Ectodermal cell (in vitro differentiated cells): ENCODE measurements at regions not wholly inside any gene's neighbourhood (a gene's known extent, or its start where the extent isn't known, plus 50 kb on each side); places are given as distances from the start of the nearest gene placed in this dataset.
"Not testable (repeated sequence)": the region's sequence is repeated elsewhere in the genome, so short reads cannot be mapped to it uniquely, and the experiment has no call there.

ENCODE experiments used
- H3K27ac ChIP-seq: 2 replicates; pipeline ENCODE4 v1.7.0; 2013; ENCODE audit warnings: mild to moderate bottlenecking, low read depth, low read length; ENCODE audit not compliant: insufficient read depth, poor library complexity, severe bottlenecking
- H3K27me3 ChIP-seq: 2 replicates; pipeline ENCODE4 v1.7.0; 2013; ENCODE audit warnings: mild to moderate bottlenecking, low read length; ENCODE audit not compliant: insufficient read depth, control insufficient read depth, poor library complexity, severe bottlenecking
- H3K36me3 ChIP-seq: one replicate; pipeline ENCODE4 v1.7.0; 2013; ENCODE audit warnings: low read length; ENCODE audit not compliant: control insufficient read depth, insufficient read depth
- H3K4me1 ChIP-seq: one replicate; pipeline ENCODE4 v1.7.0; 2013; ENCODE audit warnings: low read length; ENCODE audit not compliant: control insufficient read depth, insufficient read depth
- H3K4me3 ChIP-seq: 2 replicates; pipeline ENCODE4 v1.7.0; 2013; ENCODE audit warnings: low read depth, low read length, control low read depth; ENCODE audit not compliant: insufficient read depth
- H3K9me3 ChIP-seq: 2 replicates; pipeline ENCODE4 v1.7.0; 2013; ENCODE audit warnings: mild to moderate bottlenecking, low read length, moderate library complexity; ENCODE audit not compliant: control insufficient read depth
- WGBS, 2 experiments: methylation state at CpG; one replicate each; pipeline ENCODE4 v1.1.7; 2013; ENCODE audit warnings: missing lambda C conversion rate in 2 of 2; 5-methylcytosine and 5-hydroxymethylcytosine counted together

GRCh38 chr20:7174554-7174953, 407.1 kb downstream of the BMP2 start:
- Histone ChIP-seq H3K36me3 (no peaks in the 10 kb centered on the region), H3K9me3 (no peaks in the 10 kb centered on the region), H3K4me3 (no peak overlapping the region), H3K27ac (no peak overlapping the region), H3K27me3 (no peaks in the 10 kb centered on the region), H3K4me1 (no peaks in the 10 kb centered on the region)
- WGBS, 2 experiments: 89 to 90% methylated on average over 2 of the region's 2 CpGs

GRCh38 chr20:7175827-7176226, 408.3 kb downstream of the BMP2 start:
- H3K27ac ChIP-seq, H3K27me3 ChIP-seq, H3K4me1 ChIP-seq, H3K9me3 ChIP-seq, H3K36me3 ChIP-seq, H3K4me3 ChIP-seq: not testable (repeated sequence)
- WGBS, 2 experiments: 80 to 100% methylated on average over 1 of the region's 1 CpG

GRCh38 chr20:7178004-7178403, 410.5 kb downstream of the BMP2 start:
- H3K36me3 ChIP-seq: no peaks in the 10 kb centered on the region
- H3K27me3 ChIP-seq: no peaks in the 10 kb centered on the region
- H3K27ac ChIP-seq: no peak overlapping the region
- no peak overlapping the region for H3K4me3 ChIP-seq
- H3K9me3 ChIP-seq: no peaks in the 10 kb centered on the region
- no peaks in the 10 kb centered on the region for H3K4me1 ChIP-seq
- 92 to 100% methylated on average over 1 to 2 of the region's 2 CpGs for WGBS, 2 experiments

- WGBS, 2 experiments: 88 to 89% methylated on average over 4 of the region's 4 CpGs
- H3K36me3 ChIP-seq: no peaks in the 10 kb centered on the region
- no peak overlapping the region for H3K4me3 ChIP-seq
- H3K9me3 ChIP-seq: no peaks in the 10 kb centered on the region
- H3K4me1 ChIP-seq: no peaks in the 10 kb centered on the region
- H3K27ac ChIP-seq: no peak overlapping the region
- no peaks in the 10 kb centered on the region for H3K27me3 ChIP-seq
Measured at GRCh38 chr20:7180256-7181045, 413.0 kb downstream of the BMP2 start.

GRCh38 chr20:7189231-7189630, 421.7 kb downstream of the BMP2 start:
- 89 to 93% methylated on average over 2 of the region's 2 CpGs for WGBS, 2 experiments
- H3K4me3 ChIP-seq: no peak overlapping the region
- no peaks in the 10 kb centered on the region for H3K9me3 ChIP-seq
- H3K4me1 ChIP-seq: no peaks in the 10 kb centered on the region
- H3K27ac ChIP-seq: no peak overlapping the region
- H3K36me3 ChIP-seq: no peaks in the 10 kb centered on the region
- no peaks in the 10 kb centered on the region for H3K27me3 ChIP-seq

GRCh38 chr20:7193681-7194080, 426.2 kb downstream of the BMP2 start:
- H3K27me3 ChIP-seq: no peaks in the 10 kb centered on the region
- H3K27ac ChIP-seq: no peak overlapping the region
- H3K4me3 ChIP-seq: no peak overlapping the region
- no peaks in the 10 kb centered on the region for H3K36me3 ChIP-seq
- no peaks in the 10 kb centered on the region for H3K9me3 ChIP-seq
- WGBS, 2 experiments: 95 to 96% methylated on average over 4 of the region's 4 CpGs
- H3K4me1 ChIP-seq: no peaks in the 10 kb centered on the region

GRCh38 chr20:7195704-7196103, 428.2 kb downstream of the BMP2 start:
- H3K4me3 ChIP-seq: no peak overlapping the region
- H3K9me3 ChIP-seq: no peaks in the 10 kb centered on the region
- H3K36me3 ChIP-seq: no peaks in the 10 kb centered on the region
- no peaks in the 10 kb centered on the region for H3K4me1 ChIP-seq
- H3K27me3 ChIP-seq: no peaks in the 10 kb centered on the region
- no peak overlapping the region for H3K27ac ChIP-seq
- WGBS, 2 experiments: 90 to 91% methylated on average over 5 of the region's 5 CpGs

- 93 to 100% methylated on average over 1 of the region's 1 CpG for WGBS, 2 experiments
- no peaks in the 10 kb centered on the region for H3K9me3 ChIP-seq
- H3K27ac ChIP-seq: no peak overlapping the region
- no peak overlapping the region for H3K4me3 ChIP-seq
- H3K27me3 ChIP-seq: no peaks in the 10 kb centered on the region
- no peaks in the 10 kb centered on the region for H3K4me1 ChIP-seq
- no peaks in the 10 kb centered on the region for H3K36me3 ChIP-seq
Measured at GRCh38 chr20:7196481-7196880, 429.0 kb downstream of the BMP2 start.

- no peaks in the 10 kb centered on the region for H3K27me3 ChIP-seq
- H3K27ac ChIP-seq: no peak overlapping the region
- H3K9me3 ChIP-seq: no peaks in the 10 kb centered on the region
- no peaks in the 10 kb centered on the region for H3K36me3 ChIP-seq
- WGBS, 2 experiments: 94 to 95% methylated on average over 1 of the region's 2 CpGs
- H3K4me1 ChIP-seq: no peaks in the 10 kb centered on the region
- no peak overlapping the region for H3K4me3 ChIP-seq
Measured at GRCh38 chr20:7199861-7200260, 432.4 kb downstream of the BMP2 start.

GRCh38 chr20:7207186-7207798, 439.8 kb downstream of the BMP2 start:
- H3K4me1 ChIP-seq: no peaks in the 10 kb centered on the region
- WGBS, 2 experiments: 92 to 95% methylated on average over 6 of the region's 6 CpGs
- H3K4me3 ChIP-seq: no peak overlapping the region
- H3K36me3 ChIP-seq: no peaks in the 10 kb centered on the region
- no peaks in the 10 kb centered on the region for H3K27me3 ChIP-seq
- no peak overlapping the region for H3K27ac ChIP-seq
- H3K9me3 ChIP-seq: no peaks in the 10 kb centered on the region
